Upper lobe of right lung (tissue), 1 donor: ENCODE measurements at regions not wholly inside any gene's neighbourhood (a gene's known extent, or its start where the extent isn't known, plus 50 kb on each side); places are given as distances from the start of the nearest gene placed in this dataset.

Experiments used
- ATAC-seq: fragments of 200-7000 bp; cut with Tn5 transposase; one replicate; pipeline ENCODE4 v1.9.1; 2020; ENCODE audit warnings: mild to moderate bottlenecking, moderate library complexity
- DNase-seq: peaks from one replicate; pipeline ENCODE4 v3.0.0-alpha.2; 2020
- H3K27ac ChIP-seq: fragments of 200-600 bp; one replicate; pipeline ENCODE4 v1.8.0; 2022
- H3K27me3 ChIP-seq: fragments of 200-600 bp; one replicate; pipeline ENCODE4 v1.8.0; 2022; ENCODE audit warnings: mild to moderate bottlenecking
- H3K36me3 ChIP-seq: fragments of 200-600 bp; one replicate; pipeline ENCODE4 v1.8.0; 2022
- H3K4me1 ChIP-seq: fragments of 200-600 bp; one replicate; pipeline ENCODE4 v1.8.0; 2022
- H3K4me3 ChIP-seq: fragments of 200-600 bp; one replicate; pipeline ENCODE4 v1.8.0; 2022; ENCODE audit warnings: mild to moderate bottlenecking
- H3K9me3 ChIP-seq: fragments of 200-600 bp; one replicate; pipeline ENCODE4 v1.8.0; 2022
- CTCF ChIP-seq: fragments of 200-600 bp; IDR thresholded peaks from one replicate; pipeline ENCODE4 v1.8.0; 2022; ENCODE audit warnings: antibody characterized with exemption
- intact Hi-C: fragments of 100-400 bp; cut with DNase I; formaldehyde crosslinking; loops from one replicate; pipeline ENCODE4 v1.11.0; 2022
- donor health status: DM: no; HTN: yes; CAD: no; lungs with severe emphysema.

GRCh38 chr3:177608443-177608842 lies 411.2 kb upstream of the TBL1XR1 start:
- no peak for TF ChIP-seq CTCF
- no peak overlapping the region for H3K27ac ChIP-seq
- intact Hi-C loops: no loop called here
- ATAC-seq: no peak
- DNase-seq: no peak
- H3K4me1 ChIP-seq: peaks cover 5% of the 10 kb centered on the region
- no peak overlapping the region for H3K4me3 ChIP-seq
- no peaks in the 10 kb centered on the region for H3K27me3 ChIP-seq
- no peaks in the 10 kb centered on the region for H3K9me3 ChIP-seq
- no peaks in the 10 kb centered on the region for H3K36me3 ChIP-seq

GRCh38 chr3:177609613-177610012 lies 412.3 kb upstream of the TBL1XR1 start:
- ATAC-seq (no peak), DNase-seq (no peak)
- H3K27me3 ChIP-seq: no peaks in the 10 kb centered on the region
- no peaks in the 10 kb centered on the region for H3K4me1 ChIP-seq
- no peak for TF ChIP-seq CTCF
- no peaks in the 10 kb centered on the region for H3K36me3 ChIP-seq
- no peaks in the 10 kb centered on the region for H3K9me3 ChIP-seq
- no peak overlapping the region for H3K27ac ChIP-seq
- H3K4me3 ChIP-seq: no peak overlapping the region
- intact Hi-C loops: no loop called here

GRCh38 chr3:177610262-177610661 lies 413.0 kb upstream of the TBL1XR1 start:
- no peaks in the 10 kb centered on the region for H3K27me3 ChIP-seq
- TF ChIP-seq CTCF: no peak
- intact Hi-C loops: no loop called here
- H3K9me3 ChIP-seq: no peaks in the 10 kb centered on the region
- DNase-seq: no peak
- no peaks in the 10 kb centered on the region for H3K36me3 ChIP-seq
- no peak overlapping the region for H3K4me3 ChIP-seq
- ATAC-seq: no peak
- no peak overlapping the region for H3K27ac ChIP-seq
- peaks cover 5% of the 10 kb centered on the region for H3K4me1 ChIP-seq

GRCh38 chr3:177610686-177611633 lies 413.7 kb upstream of the TBL1XR1 start:
- no peak overlapping the region for H3K4me3 ChIP-seq
- intact Hi-C loops: no loop called here
- DNase-seq: no peak

GRCh38 chr3:177611752-177612334 lies 414.6 kb upstream of the TBL1XR1 start:
- Histone ChIP-seq H3K4me3 (no peak overlapping the region), H3K36me3 (no peaks in the 10 kb centered on the region), H3K9me3 (no peaks in the 10 kb centered on the region), H3K4me1 (peaks cover 11% of the 10 kb centered on the region), H3K27me3 (no peaks in the 10 kb centered on the region), H3K27ac (no peak overlapping the region)
- no peak for TF ChIP-seq CTCF
- ATAC-seq (no peak), DNase-seq (no peak)
- intact Hi-C loops: no loop called here

More at GRCh38 chr3:177610686-177611633, 413.7 kb upstream of the TBL1XR1 start:
- H3K27me3 ChIP-seq: no peaks in the 10 kb centered on the region
- H3K27ac ChIP-seq: no peak overlapping the region
- no peak for ATAC-seq
- H3K36me3 ChIP-seq: no peaks in the 10 kb centered on the region
- peaks cover 11% of the 10 kb centered on the region for H3K4me1 ChIP-seq
- TF ChIP-seq CTCF: no peak
- H3K9me3 ChIP-seq: no peaks in the 10 kb centered on the region
